ENCODE measurements at regions not wholly inside any gene's neighbourhood (a gene's known extent, or its start where the extent isn't known, plus 50 kb on each side); places are given as distances from the start of the nearest gene placed in this dataset.

- ChIA-PET CTCF (no interaction called here), SMC1A (ENCODE audit: uncharacterized antibody, unreplicated experiment) (no interaction called here), RAD21 (ENCODE audit: unreplicated experiment) (no interaction called here), POLR2A (no interaction called here)
- H3K36me3 ChIP-seq (ENCODE audit: control insufficient read depth in 2 of 2, insufficient read depth in 2 of 2, low read length in 1 of 2): no peaks in the 10 kb centered on the region
- no peaks in the 10 kb centered on the region for H3K9me3 ChIP-seq (replicated peaks; ENCODE audit: control insufficient read depth, insufficient read depth, low read length)
- FAIRE-seq (no peak), ATAC-seq (no peak), DNase-seq (ENCODE audit: low read depth, low spot score) (no peak)
- no peaks in the 10 kb centered on the region for H3K4me1 ChIP-seq (ENCODE audit: control insufficient read depth, insufficient read depth, low read length)
- no TSS peak for BruUV-seq (replicated peaks)
- 16% methylated on average over 2 of the region's 2 CpGs for WGBS (ENCODE audit: insufficient coverage, insufficient replicate concordance, low lambda C conversion rate, missing lambda C conversion rate)
- no peaks in the 10 kb centered on the region for H3K27me3 ChIP-seq (replicated peaks in 1 of 2; ENCODE audit: control insufficient read depth in 2 of 2, insufficient read depth in 2 of 2, low read length in 1 of 2)
- no peak overlapping the region for H3K9ac ChIP-seq (ENCODE audit: control insufficient read depth, insufficient read depth, low read length)
- in situ Hi-C loops (cut with MboI) (no loop called here), intact Hi-C loops (cut with micrococcal nuclease; ENCODE audit: unreplicated experiment) (no loop called here)
- H3K4me2 ChIP-seq (ENCODE audit: control insufficient read depth, insufficient read depth): no peak overlapping the region
- no peak overlapping the region for H3K27ac ChIP-seq (ENCODE audit: control insufficient read depth, insufficient read depth)
- no peaks in the 10 kb centered on the region for H4K20me1 ChIP-seq (ENCODE audit: control insufficient read depth, insufficient read depth)
- H3K4me3 ChIP-seq: no peak overlapping the region
- no peak overlapping the region for H2AFZ ChIP-seq (ENCODE audit: control insufficient read depth, low read depth, low read length)
- TF ChIP-seq RCOR1 (conservative IDR thresholded peaks at IDR 0.05; ENCODE audit: low read depth, low read length) (no peak), YBX1 (IDR thresholded peaks at IDR 0.05) (no peak), BHLHE40 (IDR thresholded peaks at IDR 0.05; ENCODE audit: borderline replicate concordance in 1 of 2, low read depth in 2 of 2, low read length in 1 of 2) (no peak), FOXK2 (IDR thresholded peaks at IDR 0.05) (no peak), CREB1 (IDR thresholded peaks at IDR 0.05; ENCODE audit: low read depth) (no peak), KLF5 (IDR thresholded peaks at IDR 0.05; ENCODE audit: partially characterized antibody) (no peak), ZBTB40 (IDR thresholded peaks at IDR 0.05; ENCODE audit: borderline replicate concordance) (no peak)
- no peaks in the 10 kb centered on the region for H3K79me2 ChIP-seq (ENCODE audit: control insufficient read depth, insufficient read depth, low read length)
Measured at GRCh38 chr3:150054635-150055034, 83.9 kb upstream of the PFN2 start.
